H1 (cell line): ENCODE measurements at regions not wholly inside any gene's neighbourhood (a gene's known extent, or its start where the extent isn't known, plus 50 kb on each side); places are given as distances from the start of the nearest gene placed in this dataset.

ENCODE experiments used
- CTCF ChIP-seq, 3 experiments: IDR thresholded peaks; 1 replicate in 2 of 3; 2 replicates in 1 of 3; pipeline versions ENCODE4 v1.5.1 to v1.6.1; 2011; ENCODE audit warnings: low read length in 3 of 3, mild to moderate bottlenecking in 3 of 3, inconsistent platforms in 2 of 3, low read depth in 1 of 3, moderate library complexity in 1 of 3; ENCODE audit not compliant: insufficient read depth in 1 of 3; ENCODE audit errors: control extremely low read depth in 1 of 3
- RAD21 ChIP-seq, 2 experiments: IDR thresholded peaks in 1 of 2; conservative IDR thresholded peaks in 1 of 2; 2 replicates each; pipeline ENCODE4 v1.6.1; 2011; ENCODE audit warnings: low read depth in 2 of 2, low read length in 2 of 2, improper control_type of control experiment in 1 of 2, inconsistent platforms in 1 of 2, mild to moderate bottlenecking in 1 of 2, moderate library complexity in 1 of 2
- SAP30 ChIP-seq: fragments of 300-600 bp; sonication (generic); IDR thresholded peaks from 2 replicates; pipeline ENCODE4 v1.7.1; 2012; ENCODE audit warnings: low read length, moderate library complexity, mild to moderate bottlenecking, inconsistent platforms; ENCODE audit not compliant: insufficient read depth, insufficient replicate concordance
- SIX5 ChIP-seq: IDR thresholded peaks from 2 replicates; pipeline ENCODE4 v1.6.1; 2011; ENCODE audit warnings: mild to moderate bottlenecking, low read depth, low read length

DNA sequence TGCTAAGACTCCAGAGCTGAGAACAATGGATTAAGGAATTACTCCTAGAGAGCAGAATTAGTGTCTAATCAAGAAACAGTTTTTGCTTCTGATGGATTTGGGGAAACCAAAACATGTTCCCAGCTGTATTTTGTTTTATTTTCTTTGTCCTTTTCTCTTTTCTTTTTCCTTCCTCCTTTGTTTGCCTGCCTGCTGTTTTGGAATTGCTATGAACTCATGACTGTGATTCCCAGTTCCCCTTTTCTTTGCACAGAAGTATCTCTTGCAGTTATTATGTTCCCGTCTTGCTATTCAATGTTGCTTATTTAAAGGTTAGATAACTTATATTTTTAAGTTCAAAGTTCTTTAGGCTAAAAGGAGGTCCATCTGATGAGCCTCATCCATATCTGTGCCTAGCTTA lies 77.0 kb upstream of the GBE1 start (continued):
- TF ChIP-seq CTCF (IDR thresholded peaks at IDR 0.05; ENCODE audit: control extremely low read depth in 1 of 3, insufficient read depth in 1 of 3, low read depth in 1 of 3, low read length in 3 of 3): no peak
- no peak for TF ChIP-seq SIX5
- TF ChIP-seq RAD21 (IDR thresholded peaks at IDR 0.05 in 1 of 2, conservative IDR thresholded peaks at IDR 0.05 in 1 of 2; ENCODE audit: low read depth in 2 of 2, low read length in 2 of 2): no peak
- TF ChIP-seq SAP30: no peak
